RWPE1 (cell line): ENCODE measurements at regions not wholly inside any gene's neighbourhood (a gene's known extent, or its start where the extent isn't known, plus 50 kb on each side); places are given as distances from the start of the nearest gene placed in this dataset.

ENCODE experiments used
- CTCF ChIA-PET: fragments of 350-600 bp; sonication (Branson Sonifier 250); formaldehyde crosslinking; extraction: SDS; loops from one replicate; lab custom pipeline; 2021; lab: Yijun Ruan, JAX
- POLR2A ChIA-PET: fragments of 400-600 bp; formaldehyde crosslinking; extraction: SDS; loops from one replicate; lab custom pipeline; 2020; ENCODE audit warnings: antibody characterized with exemption; ENCODE audit not compliant: low non-redundant PET; lab: Yijun Ruan, JAX
- DNase-seq: peaks from one replicate; pipeline ENCODE4 v3.0.0; 2012; ENCODE audit warnings: low spot score
- H3K27ac ChIP-seq: fragments of 450-650 bp; 2 replicates; pipeline ENCODE4 v1.5.1; 2017
- CTCF ChIP-seq: fragments of 450-650 bp; conservative IDR thresholded peaks from 2 replicates; pipeline ENCODE4 v1.5.1; 2017; ENCODE audit warnings: low read depth, mild to moderate bottlenecking

GRCh38 chr15:69953051-69953450 is 144.7 kb downstream of the TLE3 start:
- no peak overlapping the region for H3K27ac ChIP-seq
- POLR2A ChIA-PET = no interaction called here
- no peak for DNase-seq
- CTCF ChIA-PET = interaction anchor here (0.6 to 0.7 kb wide), 2 partner anchors 70 to 230 kb away, joined by 3 read pairs; no protein-coding TSS in a partner anchor
- no peak for TF ChIP-seq CTCF

- ChIA-PET CTCF (no interaction called here), POLR2A (no interaction called here)
- no peak for TF ChIP-seq CTCF
- DNase-seq = no peak
- no peak overlapping the region for H3K27ac ChIP-seq
These were observed 143.9 kb downstream of the TLE3 start for GRCh38 chr15:69953816-69954215.

GRCh38 chr15:69954666-69955065 is 143.1 kb downstream of the TLE3 start:
- no peak for TF ChIP-seq CTCF
- ChIA-PET CTCF (no interaction called here), POLR2A (no interaction called here)
- H3K27ac ChIP-seq = no peak overlapping the region
- no peak for DNase-seq

GRCh38 chr15:69955240-69955894 is 142.3 kb downstream of the TLE3 start:
- H3K27ac ChIP-seq = no peak overlapping the region
- no peak for TF ChIP-seq CTCF
- ChIA-PET CTCF (no interaction called here), POLR2A (interaction anchor here (0.6 kb wide), 1 partner anchor 914 kb away, joined by 10 read pairs; no protein-coding TSS in a partner anchor)
- no peak for DNase-seq

- no peak for TF ChIP-seq CTCF
- ChIA-PET CTCF (no interaction called here), POLR2A (no interaction called here)
- H3K27ac ChIP-seq = no peak overlapping the region
- DNase-seq = no peak
These were observed 141.3 kb downstream of the TLE3 start for GRCh38 chr15:69956417-69956816.

- CTCF ChIA-PET = no interaction called here
- POLR2A ChIA-PET = no interaction called here
- no peak overlapping the region for H3K27ac ChIP-seq
- no peak for TF ChIP-seq CTCF
- no peak for DNase-seq
These were observed 140.5 kb downstream of the TLE3 start for GRCh38 chr15:69957175-69957574.
